ENCODE measurements at regions not wholly inside any gene's neighbourhood (a gene's known extent, or its start where the extent isn't known, plus 50 kb on each side); places are given as distances from the start of the nearest gene placed in this dataset.
"Not testable (repeated sequence)": the region's sequence is repeated elsewhere in the genome, so short reads cannot be mapped to it uniquely, and the experiment has no call there.

- DNase-seq (no peak), ATAC-seq (ENCODE audit: low FRiP score in 2 of 2) (no peak)
- no peak for TF ChIP-seq POLR2A (IDR thresholded peaks at IDR 0.05)
- TF ChIP-seq POLR2AphosphoS5 (IDR thresholded peaks at IDR 0.05): no peak
- no peak for TF ChIP-seq EP300 (IDR thresholded peaks at IDR 0.05)
- no peak for TF ChIP-seq CTCF (IDR thresholded peaks at IDR 0.05)
- WGBS, 2 donors: 96 to 98% methylated on average over 4 of the region's 4 CpGs
- H3K36me3 ChIP-seq: no peaks in the 10 kb centered on the region
- H3K4me3 ChIP-seq: no peak overlapping the region
- H3K27me3 ChIP-seq: no peaks in the 10 kb centered on the region
- H3K9me3 ChIP-seq: peaks cover 0 to 14% (median 3%) of the 10 kb centered on the region in 4 donors
- H3K27ac ChIP-seq: no peak overlapping the region
- no peaks in the 10 kb centered on the region for H3K4me1 ChIP-seq
These were observed 306.5 kb downstream of the KCTD12 start for GRCh38 chr13:76579701-76580100.

- not testable (repeated sequence) for H3K27me3 ChIP-seq; H3K4me3 ChIP-seq; ATAC-seq (ENCODE audit: low FRiP score in 2 of 2); DNase-seq; H3K27ac ChIP-seq; H3K36me3 ChIP-seq; H3K4me1 ChIP-seq
- peaks cover 0 to 15% (median 3%) of the 10 kb centered on the region in 4 donors for H3K9me3 ChIP-seq
- WGBS, 2 donors: 88 to 93% methylated on average over 5 of the region's 5 CpGs
These were observed 310.6 kb downstream of the KCTD12 start for GRCh38 chr13:76575634-76576033.

GRCh38 chr13:76570510-76570971, 315.7 kb downstream of the KCTD12 start:
- no peaks in the 10 kb centered on the region for H3K36me3 ChIP-seq
- H3K9me3 ChIP-seq: peaks cover 0 to 9% (median 3%) of the 10 kb centered on the region in 4 donors
- 59 to 76% methylated on average over 1 of the region's 1 CpG for WGBS, 2 donors
- DNase-seq (no peak), ATAC-seq (ENCODE audit: low FRiP score in 2 of 2) (no peak)
- no peak overlapping the region for H3K4me3 ChIP-seq
- no peaks in the 10 kb centered on the region for H3K4me1 ChIP-seq
- no peak for TF ChIP-seq EP300 (IDR thresholded peaks at IDR 0.05)
- TF ChIP-seq POLR2A (IDR thresholded peaks at IDR 0.05): no peak
- TF ChIP-seq POLR2AphosphoS5 (IDR thresholded peaks at IDR 0.05): no peak
- no peak for TF ChIP-seq CTCF (IDR thresholded peaks at IDR 0.05)
- no peaks in the 10 kb centered on the region for H3K27me3 ChIP-seq
- no peak overlapping the region for H3K27ac ChIP-seq

- Histone ChIP-seq H3K9me3 (no peaks in the 10 kb centered on the region), H3K27ac (no peak overlapping the region), H3K4me3 (no peak overlapping the region), H3K27me3 (no peaks in the 10 kb centered on the region), H3K4me1 (peaks cover 0 to 3% (median 0%) of the 10 kb centered on the region in 4 donors), H3K36me3 (no peaks in the 10 kb centered on the region)
- WGBS, 2 donors: 26 to 58% methylated on average over 1 of the region's 1 CpG
- TF ChIP-seq POLR2A (IDR thresholded peaks at IDR 0.05): no peak
- no peak for TF ChIP-seq EP300 (IDR thresholded peaks at IDR 0.05)
- no peak for TF ChIP-seq CTCF (IDR thresholded peaks at IDR 0.05)
- no peak for TF ChIP-seq POLR2AphosphoS5 (IDR thresholded peaks at IDR 0.05)
- ATAC-seq (ENCODE audit: low FRiP score in 2 of 2) (no peak), DNase-seq (no peak)
These were observed 329.6 kb downstream of the KCTD12 start for GRCh38 chr13:76556627-76557026.

GRCh38 chr13:76552807-76553206, 333.4 kb downstream of the KCTD12 start:
- Histone ChIP-seq H3K36me3 (no peaks in the 10 kb centered on the region), H3K4me1 (peaks cover 0 to 3% (median 0%) of the 10 kb centered on the region in 4 donors), H3K9me3 (no peaks in the 10 kb centered on the region), H3K4me3 (no peak overlapping the region), H3K27me3 (no peaks in the 10 kb centered on the region), H3K27ac (no peak overlapping the region)
- DNase-seq (no peak), ATAC-seq (ENCODE audit: low FRiP score in 2 of 2) (no peak)
- TF ChIP-seq CTCF (IDR thresholded peaks at IDR 0.05): no peak
- no peak for TF ChIP-seq POLR2AphosphoS5 (IDR thresholded peaks at IDR 0.05)
- TF ChIP-seq EP300 (IDR thresholded peaks at IDR 0.05): no peak
- TF ChIP-seq POLR2A (IDR thresholded peaks at IDR 0.05): no peak
- WGBS, 2 donors: 56 to 72% methylated on average over 1 of the region's 1 CpG

Measured in upper lobe of left lung (tissue), 6 donors.